Duodenal mucosa (tissue), 2 donors: ENCODE measurements at regions not wholly inside any gene's neighbourhood (a gene's known extent, or its start where the extent isn't known, plus 50 kb on each side); places are given as distances from the start of the nearest gene placed in this dataset.
"Not testable (repeated sequence)": the region's sequence is repeated elsewhere in the genome, so short reads cannot be mapped to it uniquely, and the experiment has no call there.

ENCODE experiments used
- H3K27ac ChIP-seq: one replicate; pipeline ENCODE4 v1.7.0; 2013; ENCODE audit warnings: low read depth, low read length
- H3K27me3 ChIP-seq, 2 donors: one replicate each; pipeline ENCODE4 v1.7.0; 2013; ENCODE audit warnings: low read length in 2 of 2, control low read depth in 1 of 2; ENCODE audit not compliant: insufficient read depth in 2 of 2, control insufficient read depth in 1 of 2
- H3K36me3 ChIP-seq, 2 donors: one replicate each; pipeline ENCODE4 v1.7.0; 2013; ENCODE audit warnings: low read length in 2 of 2, control low read depth in 1 of 2; ENCODE audit not compliant: insufficient read depth in 2 of 2, control insufficient read depth in 1 of 2
- H3K4me1 ChIP-seq, 2 donors: one replicate each; pipeline ENCODE4 v1.7.0; 2013; ENCODE audit warnings: low read length in 2 of 2, control low read depth in 1 of 2; ENCODE audit not compliant: insufficient read depth in 2 of 2, control insufficient read depth in 1 of 2
- H3K4me3 ChIP-seq, 2 donors: one replicate each; pipeline ENCODE4 v1.7.0; 2013; ENCODE audit warnings: low read length in 2 of 2, low read depth in 1 of 2
- H3K9ac ChIP-seq, 2 donors: one replicate each; pipeline ENCODE4 v1.7.0; 2013; ENCODE audit warnings: low read length in 2 of 2, low read depth in 1 of 2
- H3K9me3 ChIP-seq, 2 donors: one replicate each; pipeline ENCODE4 v1.7.0; 2013; ENCODE audit warnings: low read length in 2 of 2, control low read depth in 1 of 2; ENCODE audit not compliant: control insufficient read depth in 1 of 2

DNA sequence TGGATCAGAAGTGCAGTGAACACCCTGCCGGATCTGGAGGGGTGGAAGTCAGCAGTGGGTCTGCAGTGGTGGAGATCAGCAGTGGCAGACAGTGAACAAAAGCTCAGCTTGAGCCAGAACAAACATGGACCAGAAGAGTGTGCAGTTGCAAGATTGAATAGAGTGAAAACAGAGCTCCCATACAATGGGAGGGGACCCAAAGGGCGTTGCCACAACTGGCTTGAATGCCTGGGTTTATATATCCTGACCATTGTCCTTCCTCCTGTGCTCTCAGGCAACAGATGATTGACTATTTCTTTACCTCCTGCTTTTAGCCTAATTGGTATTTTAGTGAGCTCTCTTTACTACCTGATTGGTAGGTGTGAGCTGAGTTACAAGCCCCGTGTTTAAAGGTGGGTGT, 522.1 kb downstream of the TMEM135 start:
- not testable (repeated sequence) for H3K4me3 ChIP-seq

DNA sequence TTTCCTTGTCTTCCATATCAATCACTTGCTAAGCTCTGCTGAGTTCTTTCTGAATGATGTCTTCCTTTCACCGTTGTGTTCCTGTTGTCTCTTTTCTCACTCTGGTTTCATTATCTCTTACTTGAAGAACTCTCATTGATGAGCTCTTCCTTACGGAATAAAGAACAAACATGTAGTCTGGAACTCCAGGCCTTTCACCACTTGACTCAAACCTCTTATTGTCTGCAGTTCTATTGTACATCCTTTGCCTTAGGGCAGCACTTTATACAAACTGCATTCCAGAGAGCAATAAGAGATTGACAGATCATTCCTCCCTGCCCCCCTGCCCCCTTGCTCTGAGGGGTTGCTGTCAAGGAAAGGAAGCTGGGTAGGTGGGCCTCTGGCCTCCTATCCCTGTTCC, 517.4 kb downstream of the TMEM135 start:
- Histone ChIP-seq H3K27ac (no peak overlapping the region), H3K4me1 (no peaks in the 10 kb centered on the region), H3K27me3 (no peaks in the 10 kb centered on the region), H3K4me3 (no peak overlapping the region), H3K9ac (no peak overlapping the region), H3K36me3 (no peaks in the 10 kb centered on the region), H3K9me3 (peaks cover 0 to 2% of the 10 kb centered on the region in 2 donors)

More for the DNA sequence above, 522.1 kb downstream of the TMEM135 start:
- H3K27ac ChIP-seq, H3K4me1 ChIP-seq, H3K9ac ChIP-seq, H3K27me3 ChIP-seq, H3K9me3 ChIP-seq, H3K36me3 ChIP-seq: not testable (repeated sequence)

GRCh38 chr11:87548797-87549196, 511.1 kb downstream of the TMEM135 start:
- peaks cover 4 to 9% of the 10 kb centered on the region in 2 donors for H3K9me3 ChIP-seq
- no peak overlapping the region for H3K9ac ChIP-seq
- no peaks in the 10 kb centered on the region for H3K27me3 ChIP-seq
- H3K4me3 ChIP-seq, result no peak overlapping the region
- H3K36me3 ChIP-seq, result no peaks in the 10 kb centered on the region
- H3K27ac ChIP-seq, result no peak overlapping the region
- no peaks in the 10 kb centered on the region for H3K4me1 ChIP-seq

DNA sequence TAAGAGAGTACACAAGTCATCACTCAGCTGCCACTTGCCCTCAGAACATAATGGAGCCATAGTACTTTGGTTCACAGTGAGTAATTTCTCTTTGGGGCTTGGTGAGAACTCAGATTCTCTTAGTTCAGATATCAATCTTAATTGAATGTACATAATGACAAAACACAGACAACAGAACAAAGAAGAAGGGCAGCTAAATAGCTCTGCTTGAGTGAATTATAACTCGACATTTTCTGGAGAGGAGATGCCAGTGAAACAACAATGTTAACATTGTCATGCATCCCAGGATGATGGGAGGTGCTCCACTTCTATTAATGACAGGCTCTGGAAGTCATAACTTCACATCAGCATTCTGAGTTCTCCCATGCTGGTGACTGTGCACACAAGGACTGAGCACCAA, 508.1 kb downstream of the TMEM135 start:
- no peak overlapping the region for H3K4me3 ChIP-seq
- peaks cover 12 to 19% of the 10 kb centered on the region in 2 donors for H3K9me3 ChIP-seq

GRCh38 chr11:87539596-87539995, 501.9 kb downstream of the TMEM135 start:
- Histone ChIP-seq H3K4me1 (no peaks in the 10 kb centered on the region), H3K27me3 (no peaks in the 10 kb centered on the region), H3K36me3 (no peaks in the 10 kb centered on the region), H3K27ac (no peak overlapping the region), H3K4me3 (no peak overlapping the region), H3K9ac (no peak overlapping the region), H3K9me3 (peaks cover 10% of the 10 kb centered on the region in 2 donors)

More for the DNA sequence above, 508.1 kb downstream of the TMEM135 start:
- H3K36me3 ChIP-seq, result no peaks in the 10 kb centered on the region
- H3K27ac ChIP-seq, result no peak overlapping the region
- H3K4me1 ChIP-seq, result no peaks in the 10 kb centered on the region
- H3K9ac ChIP-seq, result no peak overlapping the region
- no peaks in the 10 kb centered on the region for H3K27me3 ChIP-seq

GRCh38 chr11:87536565-87536964, 498.8 kb downstream of the TMEM135 start:
- no peak overlapping the region for H3K27ac ChIP-seq
- no peaks in the 10 kb centered on the region for H3K27me3 ChIP-seq
- no peaks in the 10 kb centered on the region for H3K36me3 ChIP-seq
- H3K9ac ChIP-seq, result no peak overlapping the region
- no peak overlapping the region for H3K4me3 ChIP-seq
- no peaks in the 10 kb centered on the region for H3K4me1 ChIP-seq
- H3K9me3 ChIP-seq, result no peaks in the 10 kb centered on the region

GRCh38 chr11:87536016-87536415, 498.3 kb downstream of the TMEM135 start:
- Histone ChIP-seq H3K4me1 (no peaks in the 10 kb centered on the region), H3K4me3 (no peak overlapping the region), H3K9ac (no peak overlapping the region), H3K9me3 (no peaks in the 10 kb centered on the region), H3K27ac (no peak overlapping the region), H3K27me3 (no peaks in the 10 kb centered on the region), H3K36me3 (no peaks in the 10 kb centered on the region)

DNA sequence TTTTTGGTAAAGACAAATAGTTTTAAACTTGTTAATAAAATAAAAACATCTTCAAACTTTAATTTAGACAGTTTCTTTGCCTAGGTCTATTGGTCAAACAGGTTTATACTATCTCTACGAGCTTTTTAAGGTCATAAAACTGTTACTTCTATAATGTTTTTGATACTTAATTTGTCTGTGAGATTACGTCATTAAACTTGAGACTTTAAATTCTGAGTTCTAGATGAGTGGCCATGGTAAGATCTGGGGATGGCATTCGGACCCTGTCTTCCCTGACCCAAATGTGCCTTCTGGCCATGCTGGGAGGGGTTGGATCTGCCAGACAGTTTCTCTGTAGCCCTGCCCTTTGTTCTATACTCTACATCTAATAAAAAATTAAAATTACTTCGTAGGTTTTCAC, 497.8 kb downstream of the TMEM135 start:
- no peak overlapping the region for H3K4me3 ChIP-seq
- no peaks in the 10 kb centered on the region for H3K9me3 ChIP-seq
- no peaks in the 10 kb centered on the region for H3K36me3 ChIP-seq
- H3K4me1 ChIP-seq, result no peaks in the 10 kb centered on the region
- H3K27me3 ChIP-seq, result no peaks in the 10 kb centered on the region
- H3K27ac ChIP-seq, result no peak overlapping the region
- H3K9ac ChIP-seq, result no peak overlapping the region

DNA sequence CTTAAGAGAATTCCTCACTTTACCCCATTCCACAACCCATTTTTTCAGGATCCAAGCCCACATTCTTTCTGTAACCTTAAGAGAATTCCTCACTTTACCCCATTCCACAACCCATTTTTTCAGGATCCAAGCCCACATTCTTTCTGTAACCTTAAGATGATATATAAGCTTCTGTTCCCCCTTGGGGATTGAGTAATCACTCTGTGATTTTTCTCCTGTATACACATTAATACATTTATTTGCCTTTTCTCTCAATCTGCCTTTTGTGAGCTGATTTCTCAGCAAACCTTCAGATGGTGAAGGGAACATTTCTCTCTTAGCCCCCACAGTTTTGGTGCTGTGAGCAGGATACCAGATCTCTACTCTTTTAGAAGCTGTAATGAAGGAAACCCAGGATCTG, 494.1 kb downstream of the TMEM135 start:
- H3K4me3 ChIP-seq, H3K9me3 ChIP-seq, H3K9ac ChIP-seq, H3K4me1 ChIP-seq, H3K36me3 ChIP-seq, H3K27me3 ChIP-seq, H3K27ac ChIP-seq: not testable (repeated sequence)

DNA sequence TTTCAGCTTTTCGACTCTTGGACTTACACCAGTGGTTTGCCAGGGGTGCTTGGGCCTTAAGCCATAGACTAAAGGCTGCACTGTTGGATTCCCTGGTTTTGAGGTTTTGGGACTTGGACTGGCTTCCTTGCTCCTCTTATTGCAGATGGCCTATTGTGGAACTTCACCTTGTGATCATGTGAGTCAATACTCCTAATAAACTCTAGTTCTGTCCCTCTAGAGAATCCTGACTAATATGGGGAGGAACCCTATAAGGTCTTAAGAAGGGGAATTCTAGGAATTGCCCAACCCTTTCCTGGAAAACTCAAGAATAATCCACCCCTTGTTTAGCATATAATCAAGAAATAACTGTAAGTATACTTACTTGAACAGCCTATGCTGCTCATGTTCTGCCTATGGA, 491.8 kb downstream of the TMEM135 start:
- H3K4me1 ChIP-seq, result no peaks in the 10 kb centered on the region
- H3K9me3 ChIP-seq, result peaks cover 0 to 4% of the 10 kb centered on the region in 2 donors
- H3K27me3 ChIP-seq, result no peaks in the 10 kb centered on the region
- no peaks in the 10 kb centered on the region for H3K36me3 ChIP-seq
- no peak overlapping the region for H3K4me3 ChIP-seq
- H3K27ac ChIP-seq, result no peak overlapping the region
- H3K9ac ChIP-seq, result no peak overlapping the region

DNA sequence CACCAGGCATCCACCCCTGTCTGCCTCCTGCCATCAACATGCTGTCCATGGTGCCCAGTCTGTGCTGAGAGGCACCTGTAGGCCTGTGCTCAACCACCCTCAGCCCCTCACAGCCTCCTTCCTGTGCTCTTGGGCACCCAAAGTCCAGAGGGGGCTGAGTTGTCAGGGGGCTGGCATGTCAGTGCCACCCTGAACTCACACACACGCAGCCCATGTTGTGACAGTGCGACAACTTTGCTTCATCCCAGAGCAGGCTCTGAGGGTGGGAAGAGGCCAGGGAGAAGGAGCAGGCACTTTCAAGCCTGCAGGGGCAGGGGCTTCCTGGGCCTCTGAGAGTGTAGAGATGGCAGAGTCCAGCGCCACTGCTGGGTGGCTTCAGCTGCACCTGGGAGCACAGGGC, 491.0 kb downstream of the TMEM135 start:
- Histone ChIP-seq H3K9ac (no peak overlapping the region), H3K4me3 (no peak overlapping the region), H3K4me1 (no peaks in the 10 kb centered on the region), H3K27ac (no peak overlapping the region), H3K27me3 (no peaks in the 10 kb centered on the region), H3K36me3 (no peaks in the 10 kb centered on the region), H3K9me3 (peaks cover 0 to 8% of the 10 kb centered on the region in 2 donors)
